GM20000 (cell line): ENCODE measurements at regions not wholly inside any gene's neighbourhood (a gene's known extent, or its start where the extent isn't known, plus 50 kb on each side); places are given as distances from the start of the nearest gene placed in this dataset.
"Not testable (repeated sequence)": the region's sequence is repeated elsewhere in the genome, so short reads cannot be mapped to it uniquely, and the experiment has no call there.

Experiments used
- DNase-seq: peaks from one replicate; pipeline ENCODE4 v3.0.0; 2012; ENCODE audit warnings: low spot score
- CTCF ChIP-seq: IDR thresholded peaks from 2 replicates; pipeline ENCODE4 v1.5.1; 2012; ENCODE audit warnings: mild to moderate bottlenecking, control low read depth; ENCODE audit errors: extremely low read depth, missing control alignments

GRCh38 chr13:44652962-44653660 is 77.0 kb upstream of the TSC22D1 start:
- DNase-seq = no peak
- TF ChIP-seq CTCF = no peak

- TF ChIP-seq CTCF = no peak
- no peak for DNase-seq
These were observed 76.0 kb upstream of the TSC22D1 start for GRCh38 chr13:44652168-44652567.

GRCh38 chr13:44651724-44652123 is 75.6 kb upstream of the TSC22D1 start:
- TF ChIP-seq CTCF = no peak
- DNase-seq = no peak

- no peak for DNase-seq
- no peak for TF ChIP-seq CTCF
These were observed 75.1 kb upstream of the TSC22D1 start for GRCh38 chr13:44651209-44651608.

- no peak for TF ChIP-seq CTCF
- no peak for DNase-seq
These were observed 73.7 kb upstream of the TSC22D1 start for GRCh38 chr13:44649834-44650233.

GRCh38 chr13:44649104-44649428 is 72.9 kb upstream of the TSC22D1 start:
- DNase-seq = no peak
- no peak for TF ChIP-seq CTCF

- DNase-seq = peak; percentile 55
- TF ChIP-seq CTCF = no peak
These were observed 72.4 kb upstream of the TSC22D1 start for GRCh38 chr13:44648392-44649103.

- not testable (repeated sequence) for DNase-seq
These were observed 71.4 kb upstream of the TSC22D1 start for GRCh38 chr13:44647560-44647959.
